ENCODE measurements at regions not wholly inside any gene's neighbourhood (a gene's known extent, or its start where the extent isn't known, plus 50 kb on each side); places are given as distances from the start of the nearest gene placed in this dataset.

DNA sequence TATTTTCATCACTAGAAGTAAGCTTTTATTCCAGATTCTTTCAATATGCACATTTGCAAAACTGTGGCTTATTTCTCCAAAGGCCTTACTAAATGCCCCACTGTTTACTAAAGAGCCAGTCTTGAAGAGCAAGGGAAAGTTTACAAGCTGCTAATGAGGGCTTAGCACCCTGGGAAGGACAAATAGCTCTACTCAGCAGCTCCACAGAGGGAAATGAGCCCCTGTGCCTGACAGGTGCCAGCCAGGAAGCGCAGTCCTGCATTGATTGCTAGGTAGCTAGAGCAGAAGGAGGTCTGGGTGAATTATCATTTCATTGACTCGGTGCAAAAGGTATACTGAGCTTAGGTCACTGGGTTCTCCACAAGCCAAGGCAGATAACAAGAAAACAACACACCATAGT lies 307.0 kb downstream of the SETD4 start:
- WGBS (ENCODE audit: low lambda C conversion rate) = 29% methylated on average over 2 of the region's 2 CpGs
- no peaks in the 10 kb centered on the region for H3K27me3 ChIP-seq (ENCODE audit: control insufficient read depth in 1 of 2, insufficient read depth in 2 of 2, low read length in 2 of 2)
- H2AFZ ChIP-seq (ENCODE audit: low read length) = no peak overlapping the region
- H3K36me3 ChIP-seq (replicated peaks in 1 of 2; ENCODE audit: control insufficient read depth in 1 of 2, insufficient read depth in 2 of 2, low read length in 2 of 2) = no peaks in the 10 kb centered on the region
- BruUV-seq (replicated peaks) = no TSS peak
- no peak for DNase-seq (ENCODE audit: low spot score)
- no peaks in the 10 kb centered on the region for H3K79me2 ChIP-seq (ENCODE audit: insufficient read depth, low read length)
- no peak overlapping the region for H3K9ac ChIP-seq (ENCODE audit: insufficient read depth, low read depth, low read length)
- ChIA-PET POLR2A (no interaction called here), CTCF (ENCODE audit: low intra/inter-chr PET ratio, low total read pairs) (no interaction called here)
- no peaks in the 10 kb centered on the region for H3K9me3 ChIP-seq (ENCODE audit: low read length)
- in situ Hi-C loops (cut with HindIII; ENCODE audit: extremely low pct_ligation_motif_present, low pct_unique_long_range_greater_than_20kb) = no loop called here
- no peak overlapping the region for H3K27ac ChIP-seq (ENCODE audit: extremely low read length, insufficient read depth, low read length)
- no peak for FAIRE-seq
- ATAC-seq = no peak
- intact Hi-C loops (cut with micrococcal nuclease; ENCODE audit: unreplicated experiment) = no loop called here
- H3K4me2 ChIP-seq (ENCODE audit: low read depth, low read length) = no peak overlapping the region
- no peak overlapping the region for H3K4me3 ChIP-seq (replicated peaks in 1 of 3; ENCODE audit: insufficient read depth in 1 of 3, low read depth in 2 of 3, low read length in 3 of 3)
- H4K20me1 ChIP-seq (ENCODE audit: insufficient read depth, low read length) = no peaks in the 10 kb centered on the region
- H3K4me1 ChIP-seq (ENCODE audit: insufficient read depth, low read length) = no peaks in the 10 kb centered on the region
- TF ChIP-seq ZNF703 (CRISPR knock-in tag; IDR thresholded peaks at IDR 0.05; ENCODE audit: borderline replicate concordance) = no peak
- TF ChIP-seq NFKBIZ (CRISPR knock-in tag; IDR thresholded peaks at IDR 0.05) = no peak
- TF ChIP-seq, protein P1, sequence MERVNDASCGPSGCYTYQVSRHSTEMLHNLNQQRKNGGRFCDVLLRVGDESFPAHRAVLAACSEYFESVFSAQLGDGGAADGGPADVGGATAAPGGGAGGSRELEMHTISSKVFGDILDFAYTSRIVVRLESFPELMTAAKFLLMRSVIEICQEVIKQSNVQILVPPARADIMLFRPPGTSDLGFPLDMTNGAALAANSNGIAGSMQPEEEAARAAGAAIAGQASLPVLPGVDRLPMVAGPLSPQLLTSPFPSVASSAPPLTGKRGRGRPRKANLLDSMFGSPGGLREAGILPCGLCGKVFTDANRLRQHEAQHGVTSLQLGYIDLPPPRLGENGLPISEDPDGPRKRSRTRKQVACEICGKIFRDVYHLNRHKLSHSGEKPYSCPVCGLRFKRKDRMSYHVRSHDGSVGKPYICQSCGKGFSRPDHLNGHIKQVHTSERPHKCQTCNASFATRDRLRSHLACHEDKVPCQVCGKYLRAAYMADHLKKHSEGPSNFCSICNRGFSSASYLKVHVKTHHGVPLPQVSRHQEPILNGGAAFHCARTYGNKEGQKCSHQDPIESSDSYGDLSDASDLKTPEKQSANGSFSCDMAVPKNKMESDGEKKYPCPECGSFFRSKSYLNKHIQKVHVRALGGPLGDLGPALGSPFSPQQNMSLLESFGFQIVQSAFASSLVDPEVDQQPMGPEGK (CRISPR knock-in tag; IDR thresholded peaks at IDR 0.05) = no peak
- no peak for TF ChIP-seq ZSCAN30 (CRISPR knock-in tag; IDR thresholded peaks at IDR 0.05)
- TF ChIP-seq TBP (CRISPR knock-in tag; IDR thresholded peaks at IDR 0.05) = no peak
- no peak for TF ChIP-seq FOSL2 (CRISPR knock-in tag; IDR thresholded peaks at IDR 0.05)
- no peak for TF ChIP-seq MAFK (conservative IDR thresholded peaks at IDR 0.05 in 1 of 2, IDR thresholded peaks at IDR 0.05 in 1 of 2; ENCODE audit: low read length in 2 of 2)
- no peak for TF ChIP-seq ARHGAP35 (CRISPR knock-in tag; IDR thresholded peaks at IDR 0.05; ENCODE audit: borderline replicate concordance)
- TF ChIP-seq SRSF1 (optimal IDR thresholded peaks at IDR 0.05; ENCODE audit: low read depth, low read length) = no peak
- TF ChIP-seq MTF2 (CRISPR knock-in tag; IDR thresholded peaks at IDR 0.05; ENCODE audit: borderline replicate concordance) = no peak

All from HepG2 (cell line).